ENCODE measurements at regions not wholly inside any gene's neighbourhood (a gene's known extent, or its start where the extent isn't known, plus 50 kb on each side); places are given as distances from the start of the nearest gene placed in this dataset.
A peak's percentile ranks its signal among the peaks of the same experiment; 100 is the strongest.

- no peak for DNase-seq
These were observed 269.6 kb downstream of the PARN start for GRCh38 chr16:14360326-14361037.

DNA sequence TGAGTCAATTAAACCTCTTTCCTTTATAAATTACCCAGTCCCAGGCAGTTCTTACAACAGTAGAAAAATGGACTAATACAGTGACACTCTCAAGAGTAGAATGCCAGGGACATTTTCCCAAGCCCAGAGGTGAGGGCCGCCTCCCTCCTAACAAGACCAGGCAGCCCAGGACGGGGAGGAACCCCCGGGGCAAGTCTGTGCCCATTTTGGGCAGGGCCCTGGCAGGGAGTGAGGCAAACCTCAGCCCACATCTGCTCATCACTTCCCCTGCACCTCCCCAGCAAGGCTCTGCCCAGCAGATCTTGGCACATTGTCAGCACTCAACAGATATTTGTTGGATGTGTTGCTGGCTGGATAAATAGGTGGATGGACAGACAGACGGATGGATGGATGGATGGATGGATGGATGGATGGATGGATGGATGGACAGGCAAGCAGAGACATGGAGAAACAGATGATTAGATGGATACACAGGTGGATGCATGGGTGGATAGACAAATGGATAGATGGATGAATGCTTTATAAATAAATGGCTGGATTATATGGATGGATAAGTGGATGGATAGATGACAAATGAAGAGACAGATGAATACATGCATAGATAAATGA is 271.3 kb downstream of the PARN start:
- DNase-seq, result no peak

- DNase-seq, result no peak
These were observed 272.7 kb downstream of the PARN start for GRCh38 chr16:14357328-14357727.

GRCh38 chr16:14356064-14356463 is 274.0 kb downstream of the PARN start:
- DNase-seq, result no peak

- no peak for DNase-seq
These were observed 275.3 kb downstream of the PARN start for GRCh38 chr16:14354561-14355351.

GRCh38 chr16:14353340-14353739 is 276.7 kb downstream of the PARN start:
- no peak for DNase-seq

DNA sequence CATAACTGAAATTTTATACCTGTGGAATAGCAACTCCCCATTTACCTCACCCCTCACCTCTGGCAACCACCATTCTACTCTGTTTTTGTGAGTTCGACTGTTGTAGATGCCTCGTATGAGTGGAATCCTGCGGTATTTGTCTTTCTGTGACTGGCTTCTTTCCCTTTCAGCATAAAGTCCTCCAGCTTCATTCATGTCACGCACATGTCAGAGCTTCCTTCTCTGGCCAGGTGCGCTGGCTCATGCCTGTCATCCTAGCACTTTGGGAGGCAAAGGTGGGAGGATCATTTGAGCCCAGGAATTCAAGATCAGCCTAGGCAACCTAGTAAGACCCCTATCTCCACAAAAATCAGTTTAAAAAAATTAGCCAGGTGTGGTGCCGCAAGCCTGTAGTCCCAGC is 278.4 kb downstream of the PARN start:
- no peak for DNase-seq

GRCh38 chr16:14350626-14351025 is 279.4 kb downstream of the PARN start:
- no peak for DNase-seq

DNA sequence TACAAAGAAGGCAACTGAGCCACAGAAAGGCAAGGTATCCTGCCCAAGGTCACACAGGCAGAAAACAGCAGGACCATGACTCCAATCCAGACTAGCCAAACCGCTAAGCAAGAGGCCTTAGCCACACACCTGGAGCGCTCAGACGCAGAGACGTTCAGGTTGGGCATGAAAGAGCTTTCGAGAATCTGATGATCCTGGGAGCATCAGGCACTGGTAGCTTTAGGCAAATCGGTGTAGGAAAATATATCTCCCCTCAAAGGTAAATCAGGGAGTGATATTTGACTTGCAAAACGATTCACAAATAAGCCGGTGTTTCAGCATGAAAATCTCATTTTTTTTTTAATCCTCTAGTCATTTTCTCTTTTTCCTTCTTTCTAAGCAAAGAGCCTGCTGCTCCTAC is 279.0 kb downstream of the MRTFB start:
- no peak for DNase-seq

- DNase-seq, result no peak
These were observed 276.6 kb downstream of the MRTFB start for GRCh38 chr16:14347706-14348105.

- no peak for DNase-seq
These were observed 275.4 kb downstream of the MRTFB start for GRCh38 chr16:14346278-14347142.

- no peak for DNase-seq
These were observed 274.5 kb downstream of the MRTFB start for GRCh38 chr16:14345512-14346115.

DNA sequence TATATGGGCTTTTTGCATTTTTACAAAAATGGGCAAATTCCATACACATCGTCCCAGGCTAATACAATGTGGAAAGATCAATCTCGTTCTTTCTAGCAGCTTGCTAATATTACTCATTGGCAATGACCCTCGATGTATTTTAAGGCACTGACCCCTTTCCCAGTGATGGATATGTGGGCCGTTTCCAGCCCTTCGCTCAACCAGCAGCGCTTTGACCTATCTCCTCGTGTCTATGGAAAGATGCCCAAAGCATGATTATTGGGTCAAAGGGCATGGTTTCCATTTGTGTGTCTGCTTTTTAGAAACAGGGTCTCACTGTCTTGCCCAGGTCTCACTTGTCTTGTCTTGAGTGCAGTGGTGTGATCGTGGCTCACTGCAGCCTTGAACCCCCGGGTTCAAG is 273.8 kb downstream of the MRTFB start:
- DNase-seq, result no peak

GRCh38 chr16:14344292-14344691 is 273.2 kb downstream of the MRTFB start:
- DNase-seq, result no peak

DNA sequence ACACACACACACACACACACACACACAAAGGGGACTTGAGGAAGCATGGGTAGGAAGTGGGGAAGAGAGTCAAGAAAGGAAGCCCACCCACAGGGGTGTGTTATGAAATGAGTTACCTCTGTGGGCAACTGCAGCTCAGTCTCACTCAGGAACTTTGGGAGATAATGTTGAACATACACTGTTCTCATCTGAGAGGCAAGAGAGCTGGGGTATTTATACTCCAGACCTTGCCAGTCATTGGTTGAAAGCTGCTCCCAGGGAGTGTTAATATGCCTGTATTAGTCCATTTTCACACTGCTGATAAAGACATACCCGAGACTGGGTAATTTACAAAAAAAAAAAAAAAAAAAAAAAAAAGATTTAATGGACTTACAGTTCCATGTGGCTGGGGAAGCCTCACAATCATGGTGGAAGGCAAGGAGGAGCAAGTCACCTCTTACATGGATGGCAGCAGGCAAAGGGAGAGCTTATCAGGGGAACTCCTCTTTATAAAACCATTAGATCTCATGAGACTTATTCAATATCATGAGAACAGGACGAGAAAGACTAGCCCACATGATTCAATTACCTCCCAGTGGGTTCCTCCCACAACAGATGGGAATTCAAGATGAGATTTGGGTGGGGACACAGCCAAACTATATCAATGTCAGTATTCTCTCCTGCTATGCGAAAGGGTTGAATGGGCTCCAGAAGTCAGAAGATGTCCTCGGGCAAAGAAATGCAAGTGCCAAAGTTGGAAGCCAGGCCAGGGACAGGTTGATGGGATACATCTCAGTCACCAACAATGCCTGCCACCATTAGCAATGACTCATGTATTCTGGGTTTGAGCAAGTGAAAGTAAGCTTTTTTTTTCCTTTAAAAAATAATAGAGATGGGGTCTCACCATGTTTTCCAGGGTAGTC is 270.5 kb downstream of the MRTFB start:
- DNase-seq, result no peak

DNA sequence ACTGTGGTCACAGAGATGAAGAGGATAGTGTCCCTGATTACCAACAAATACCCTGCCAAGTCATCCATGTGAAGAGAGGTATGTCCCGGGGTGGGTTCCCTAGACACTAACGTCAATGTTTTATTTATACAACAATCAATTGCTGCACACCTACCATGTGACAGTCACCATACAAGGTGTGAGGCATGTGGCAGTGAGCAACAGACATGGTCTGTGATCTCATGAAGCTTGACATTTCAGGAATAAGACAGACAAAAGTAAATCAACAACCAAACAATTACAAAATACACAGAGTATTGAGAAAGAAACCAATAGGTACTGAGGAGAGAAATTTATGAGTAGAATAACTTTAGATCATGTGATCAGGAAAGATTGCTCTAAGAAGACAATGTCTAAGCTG is 268.6 kb downstream of the MRTFB start:
- DNase-seq, result no peak

- no peak for DNase-seq
These were observed 267.9 kb downstream of the MRTFB start for GRCh38 chr16:14338969-14339368.

- DNase-seq, result no peak
These were observed 267.1 kb downstream of the MRTFB start for GRCh38 chr16:14338236-14338635.

DNA sequence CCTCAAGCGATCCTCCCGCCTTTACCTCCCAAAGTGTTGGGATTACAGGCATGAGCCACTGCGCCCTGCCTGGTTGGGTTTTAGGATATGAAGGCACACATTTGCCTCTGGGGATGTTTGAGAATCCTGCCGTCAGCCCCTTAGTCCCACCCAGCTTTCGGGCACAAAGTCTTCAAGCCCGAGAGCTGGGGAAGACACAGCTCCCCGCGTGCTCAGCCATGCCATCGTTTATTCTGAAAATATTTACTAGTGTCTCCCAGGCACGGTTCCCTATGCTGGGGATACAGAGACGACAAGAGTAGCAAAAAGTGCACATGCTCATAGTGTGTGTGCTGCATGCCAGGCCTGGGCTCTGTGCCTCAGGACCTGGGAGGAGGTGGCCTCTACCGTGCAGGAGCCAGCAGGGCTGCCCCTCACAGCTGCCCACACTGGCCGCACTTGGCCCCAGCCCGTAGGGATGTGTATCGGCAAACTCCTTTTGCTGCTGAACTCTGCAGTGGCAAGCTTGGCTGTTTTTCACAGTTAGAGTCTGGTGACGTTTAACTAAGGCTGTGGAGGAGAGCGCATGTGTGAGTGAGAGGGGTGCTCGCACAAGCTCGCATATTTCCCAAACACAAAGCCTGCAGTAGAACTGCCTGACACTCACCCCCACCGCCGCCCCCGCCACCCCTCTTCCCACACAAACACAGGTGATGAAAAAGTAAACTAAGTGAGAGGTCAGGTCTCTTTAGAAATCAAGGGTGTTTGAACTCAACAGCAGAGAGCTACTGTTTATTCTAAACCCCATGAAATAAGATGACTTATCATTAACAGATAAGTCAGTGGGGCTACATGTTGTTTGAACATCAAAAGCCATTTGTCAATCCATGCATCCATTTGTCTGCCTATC is 266.4 kb downstream of the MRTFB start:
- peak; percentile 11 for DNase-seq

DNA sequence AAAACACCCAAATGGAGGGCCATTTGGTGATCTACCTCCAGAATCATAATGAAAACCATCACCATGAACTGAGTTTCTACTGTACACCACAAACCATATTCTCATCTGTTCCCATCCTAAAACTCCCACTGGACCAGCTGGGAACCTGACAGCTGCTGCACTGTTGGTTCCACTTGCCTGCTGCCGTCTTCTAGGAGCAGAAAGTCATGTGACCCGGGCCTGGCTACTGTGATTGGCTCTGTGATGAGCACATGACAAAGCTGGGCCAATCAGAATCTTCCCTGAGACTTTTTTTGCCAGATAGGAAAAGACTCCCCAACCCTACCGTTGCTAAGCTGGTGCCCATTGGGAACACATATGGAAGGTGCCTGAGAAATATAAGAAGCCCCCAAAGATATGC is 264.2 kb downstream of the MRTFB start:
- no peak for DNase-seq

Measured in eye (tissue), 1 donor.